Heart right ventricle (tissue), 16 donors: ENCODE measurements at regions not wholly inside any gene's neighbourhood (a gene's known extent, or its start where the extent isn't known, plus 50 kb on each side); places are given as distances from the start of the nearest gene placed in this dataset.

Source experiments
- ATAC-seq, 8 donors: fragments of 200-7000 bp; cut with Tn5 transposase; one replicate each; pipeline ENCODE4 v1.9.1; 2020; ENCODE audit warnings: mild to moderate bottlenecking in 8 of 8, moderate library complexity in 8 of 8, moderate number of reproducible peaks in 1 of 8
- DNase-seq, 2 donors: peaks; one replicate each; pipeline ENCODE4 v3.0.0-alpha.2; 2020
- H3K27ac ChIP-seq, 10 donors: fragments of 200-600 bp; sonication (generic) in 2 of 10; one replicate each; pipeline versions ENCODE4 v1.5.0 to v1.8.0; 2020 to 2022; ENCODE audit warnings: mild to moderate bottlenecking in 3 of 10
- H3K27me3 ChIP-seq, 7 donors: fragments of 200-600 bp; one replicate each; pipeline ENCODE4 v1.8.0; 2021 to 2022; ENCODE audit warnings: mild to moderate bottlenecking in 2 of 7
- H3K36me3 ChIP-seq, 9 donors: fragments of 200-600 bp; sonication (generic) in 1 of 9; one replicate each; pipeline versions ENCODE4 v1.5.0 to v1.8.0; 2020 to 2022; ENCODE audit warnings: mild to moderate bottlenecking in 2 of 9
- H3K4me1 ChIP-seq, 9 donors: fragments of 200-600 bp; sonication (generic) in 1 of 9; one replicate each; pipeline versions ENCODE4 v1.5.0 to v1.8.0; 2020 to 2022; ENCODE audit warnings: mild to moderate bottlenecking in 4 of 9
- H3K4me3 ChIP-seq, 10 donors: fragments of 200-600 bp; sonication (generic) in 2 of 10; one replicate each; pipeline versions ENCODE4 v1.5.0 to v1.8.0; 2020 to 2022; ENCODE audit warnings: mild to moderate bottlenecking in 7 of 10, moderate library complexity in 2 of 10
- H3K9me3 ChIP-seq, 11 donors: fragments of 200-600 bp in 10 of 11; sonication (generic) in 2 of 11; one replicate each; pipeline versions ENCODE4 v1.5.0 to v1.8.0; 2013 to 2022; ENCODE audit warnings: mild to moderate bottlenecking in 2 of 11, control low read depth in 1 of 11, moderate library complexity in 1 of 11
- CTCF ChIP-seq, 9 donors: fragments of 200-600 bp; sonication (generic) in 2 of 9; IDR thresholded peaks; one replicate each; pipeline versions ENCODE4 v1.5.0 to v1.8.0; 2021 to 2022; ENCODE audit warnings: antibody characterized with exemption in 9 of 9, mild to moderate bottlenecking in 5 of 9, moderate library complexity in 1 of 9
- WGBS, 2 donors: extraction: QIAGEN DNeasy Blood & Tissue Kit; methylation state at CpG; one replicate each; pipeline ENCODE4 v1.1.7; 2013; ENCODE audit warnings: inconsistent platforms in 1 of 2; 5-methylcytosine and 5-hydroxymethylcytosine counted together
- intact Hi-C, 10 donors: fragments of 100-400 bp; cut with DNase I; formaldehyde crosslinking; loops; one replicate each; pipeline versions ENCODE4 v1.11.1 to v1.14.2; 2022
- donor health status: Arrhythmogenic right ventricular cardiomyopathy.
- donor health status: ischemic (EF 13 %, LVEDD 7.1; RV severe dilation, severe dysfunction).
- donor health status: healthy with polysubstance abuse.
- donor health status: DM: no; HTN: yes; CAD: no.
- donor health status: DM: no; HTN: no; CAD: no.
- donor health status: ischemic (EF 25% LVEDD 6.9; RV normal size, moderate dysfunction).
- donor health status: ischemic (EF 25% LVEDD 5.7; RV mildly dilated, moderate dysfunction).
- donor health status: healthy.
- donor health status: DM: yes; HTN: yes; CAD: no.
- donor health status: Ischemic cardiomyopathy.
- donor health status: ischemic (EF 35%, LVEDD 5.7; RV mildly dilated, moderate dysfunction).
- donor health status: nonischemic (EF 11% LVEDD 7.7; RV severe dilation, severe dysfunction).
- donor health status: DM: yes; HTN: yes; CAD: no.
- donor health status: PGD.
- donor health status: ischemic (EF 29% LVEDD 5.4; RV normal size, mild dysfunction).
- donor health status: nonischemic (EF 23%, LVEDD 6.1; RV moderate dilation, normal function).

GRCh38 chr4:173752610-173753230 is 222.7 kb upstream of the HAND2 start:
- Histone ChIP-seq H3K4me3 (no peak overlapping the region), H3K36me3 (no peaks in the 10 kb centered on the region), H3K9me3 (no peaks in the 10 kb centered on the region), H3K27me3 (no peaks in the 10 kb centered on the region), H3K27ac (no peak overlapping the region), H3K4me1 (peaks cover 0 to 5% (median 0%) of the 10 kb centered on the region in 9 donors)
- peak in 8 of 9 donors; percentile 9 to 52 (median 46) for TF ChIP-seq CTCF (IDR thresholded peaks at IDR 0.05)
- intact Hi-C loops, result loop anchor here in 7 of 10 donors (5.0 to 10.0 kb wide), 6 partner anchors 232 to 405 kb away; no protein-coding TSS in a partner anchor
- ATAC-seq, result no peak
- WGBS, 2 donors, result 56 to 59% methylated on average over 7 of the region's 7 CpGs
- DNase-seq, result no peak

DNA sequence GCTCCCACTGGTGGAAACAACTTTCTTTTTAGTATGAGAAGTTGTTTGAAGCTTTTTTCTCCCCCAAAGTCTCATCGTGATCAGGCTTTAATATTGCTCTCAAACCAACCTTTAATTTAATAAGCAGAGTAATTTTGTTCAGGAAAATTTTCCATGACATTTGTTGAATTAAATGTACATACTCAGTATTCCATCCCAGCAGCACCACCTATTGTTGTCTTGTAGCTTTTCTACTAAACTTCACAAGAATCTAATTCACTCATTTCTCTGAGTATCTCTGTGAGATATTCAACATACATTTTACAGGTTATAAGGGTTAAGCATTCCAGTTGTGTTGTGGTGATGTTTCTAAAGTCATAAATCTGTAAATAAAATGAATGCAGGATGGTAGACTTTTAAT is 218.3 kb upstream of the HAND2 start:
- 33% methylated on average over 1 of the region's 1 CpG for WGBS, 2 donors
- intact Hi-C loops, result loop anchor here in 8 of 10 donors (2.0 to 5.0 kb wide), 7 partner anchors 61 to 244 kb away; partner anchors contain the start of gene HAND2 (in 4 of the 8)
- Histone ChIP-seq H3K27ac (peak overlapping the region in 7 of 10 donors; percentile 65 to 86 (median 76)), H3K9me3 (peaks cover 0 to 10% (median 0%) of the 10 kb centered on the region in 11 donors), H3K27me3 (no peaks in the 10 kb centered on the region), H3K4me1 (peaks cover 0 to 20% (median 0%) of the 10 kb centered on the region in 9 donors), H3K4me3 (no peak overlapping the region), H3K36me3 (no peaks in the 10 kb centered on the region)
- ATAC-seq (peak in 3 of 8 donors; percentile 35 to 46 (median 36)), DNase-seq (no peak)
- peak in 7 of 9 donors; percentile 17 to 58 (median 39) for TF ChIP-seq CTCF (IDR thresholded peaks at IDR 0.05)

DNA sequence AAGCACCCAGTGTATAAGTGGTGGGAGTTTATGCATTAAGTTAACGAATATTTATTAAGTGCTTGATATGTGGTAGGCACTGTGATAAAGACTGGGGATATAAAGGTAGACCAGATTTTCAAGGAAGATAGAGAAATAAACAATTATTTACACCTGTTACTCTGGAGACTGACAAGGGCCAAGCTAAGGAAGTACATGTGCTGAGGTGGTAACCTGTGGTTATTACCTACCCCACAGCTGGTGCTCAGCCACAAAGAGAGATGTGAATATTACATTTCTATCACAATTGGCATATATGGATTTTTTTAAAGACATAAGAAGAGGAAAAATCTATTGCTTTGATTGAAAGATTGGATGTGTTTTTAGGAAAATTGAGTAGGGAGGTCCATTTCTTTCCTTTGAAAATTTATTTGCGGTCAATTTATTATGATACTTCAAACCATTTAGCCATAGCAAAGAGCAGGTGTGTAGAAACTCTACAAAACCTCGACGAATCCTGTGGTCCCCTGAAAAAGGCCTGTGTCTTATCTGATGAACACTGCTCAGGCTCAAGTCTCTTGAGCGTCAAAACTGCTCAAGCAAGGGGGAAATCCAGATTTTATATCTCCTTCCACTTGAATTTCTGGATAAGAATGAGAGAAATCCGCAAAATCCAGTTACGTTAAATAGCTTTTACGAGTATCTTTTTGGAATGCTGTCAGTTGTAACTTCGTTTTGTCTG is 217.7 kb upstream of the HAND2 start:
- DNase-seq (no peak), ATAC-seq (peak in 2 of 8 donors; percentile 45 to 49)
- TF ChIP-seq CTCF (IDR thresholded peaks at IDR 0.05), result no peak
- H3K4me1 ChIP-seq, result peaks cover 0 to 20% (median 0%) of the 10 kb centered on the region in 9 donors
- intact Hi-C loops, result loop anchor here in 9 of 10 donors (1.0 to 5.0 kb wide), 11 partner anchors 60 to 245 kb away; partner anchors contain the start of gene HAND2 (in 6 of the 9)
- H3K27me3 ChIP-seq, result no peaks in the 10 kb centered on the region
- no peak overlapping the region for H3K4me3 ChIP-seq
- WGBS, 2 donors, result 46 to 54% methylated on average over 9 of the region's 9 CpGs
- H3K36me3 ChIP-seq, result no peaks in the 10 kb centered on the region
- H3K27ac ChIP-seq, result peak overlapping the region in 8 of 10 donors; percentile 59 to 86 (median 72)
- peaks cover 0 to 11% (median 0%) of the 10 kb centered on the region in 11 donors for H3K9me3 ChIP-seq

DNA sequence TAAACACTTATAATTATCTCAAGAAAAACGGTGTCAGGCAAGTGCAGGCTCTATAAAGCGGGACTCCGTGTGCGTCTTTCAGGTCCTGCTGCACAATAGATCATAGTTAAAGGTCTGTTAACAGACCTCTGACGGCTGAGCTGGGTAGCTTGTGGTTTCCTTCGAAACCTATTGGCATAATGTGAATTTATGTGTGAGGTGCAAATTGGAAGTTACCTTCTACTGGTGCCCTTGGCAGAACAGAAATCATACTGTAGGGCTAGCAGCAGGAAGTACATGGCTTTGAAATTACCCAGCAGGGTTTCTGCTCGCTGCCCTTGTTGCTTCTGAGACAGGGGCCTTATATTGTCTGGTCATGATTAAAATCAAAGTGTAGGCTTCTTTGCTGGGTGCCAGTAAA is 216.4 kb upstream of the HAND2 start:
- intact Hi-C loops, result loop anchor here in 9 of 10 donors (2.0 to 5.0 kb wide), 8 partner anchors 59 to 246 kb away; partner anchors contain the start of gene HAND2 (in 6 of the 9)
- DNase-seq (no peak), ATAC-seq (peak; percentile 22 to 72 (median 60))
- Histone ChIP-seq H3K36me3 (no peaks in the 10 kb centered on the region), H3K27ac (peak overlapping the region in 9 of 10 donors; percentile 30 to 86 (median 69)), H3K9me3 (peaks cover 0 to 22% (median 0%) of the 10 kb centered on the region in 11 donors), H3K4me1 (peaks cover 0 to 20% (median 0%) of the 10 kb centered on the region in 9 donors), H3K27me3 (no peaks in the 10 kb centered on the region), H3K4me3 (peak overlapping the region in 4 of 10 donors; percentile 2 to 11 (median 6))
- WGBS, 2 donors, result 38 to 46% methylated on average over 7 of the region's 7 CpGs
- no peak for TF ChIP-seq CTCF (IDR thresholded peaks at IDR 0.05)
